ENCODE measurements at regions not wholly inside any gene's neighbourhood (a gene's known extent, or its start where the extent isn't known, plus 50 kb on each side); places are given as distances from the start of the nearest gene placed in this dataset.

- Histone ChIP-seq H3K4me3 (no peak overlapping the region), H3K4me1 (no peaks in the 10 kb centered on the region), H3K27me3 (no peaks in the 10 kb centered on the region), H3K9me3 (peaks cover 0 to 3% of the 10 kb centered on the region in 2 donors), H3K27ac (no peak overlapping the region), H3K36me3 (no peaks in the 10 kb centered on the region)
- no peak for DNase-seq (ENCODE audit: low spot score in 2 of 2)
- TF ChIP-seq CTCF (IDR thresholded peaks at IDR 0.05): no peak
- intact Hi-C loops (cut with DNase I): no loop called here
These were observed 295.3 kb downstream of the IPO8 start for GRCh38 chr12:30400349-30400748.

DNA sequence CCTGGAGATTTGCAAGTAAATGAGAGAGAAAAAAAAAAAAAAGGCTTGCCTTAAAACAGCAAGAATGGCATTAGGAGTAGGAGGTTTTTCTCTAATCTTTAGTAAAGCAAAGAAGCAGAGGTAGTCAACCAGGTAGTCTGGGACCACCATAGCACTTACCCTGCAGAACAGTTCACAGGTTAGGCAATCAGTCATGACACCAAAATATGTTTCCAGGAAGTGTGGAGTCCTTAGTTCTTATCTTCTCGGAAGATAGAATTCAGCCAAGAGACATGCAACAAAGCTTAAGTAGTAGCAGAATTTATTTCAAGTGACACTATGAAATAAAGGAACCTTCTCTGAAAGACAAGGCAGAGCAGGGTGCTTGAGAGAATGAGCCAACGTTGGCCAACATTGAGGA, 295.8 kb downstream of the IPO8 start:
- intact Hi-C loops (cut with DNase I): no loop called here
- no peak for DNase-seq (ENCODE audit: low spot score in 2 of 2)
- no peak overlapping the region for H3K27ac ChIP-seq
- H3K9me3 ChIP-seq: peaks cover 0 to 3% of the 10 kb centered on the region in 2 donors
- no peak for TF ChIP-seq CTCF (IDR thresholded peaks at IDR 0.05)
- H3K27me3 ChIP-seq: no peaks in the 10 kb centered on the region
- H3K4me3 ChIP-seq: no peak overlapping the region
- no peaks in the 10 kb centered on the region for H3K36me3 ChIP-seq
- no peaks in the 10 kb centered on the region for H3K4me1 ChIP-seq

DNA sequence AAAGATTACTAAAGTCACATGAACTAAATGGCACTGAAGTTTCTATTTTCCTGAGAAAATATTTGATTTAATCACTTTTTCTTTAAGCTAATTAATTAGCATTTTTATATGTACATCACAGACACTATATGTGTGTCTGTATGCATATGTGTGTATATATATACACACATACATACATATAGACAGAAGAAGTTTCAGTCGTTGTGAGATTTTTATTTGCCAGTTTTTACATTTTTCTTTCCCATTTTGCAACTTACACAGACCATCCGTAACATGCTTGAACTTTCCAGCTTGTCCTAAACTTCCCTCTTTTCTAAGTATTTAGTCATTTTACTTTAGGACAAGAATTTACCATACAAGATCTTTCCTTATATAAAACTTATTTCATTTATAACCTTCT, 299.1 kb downstream of the IPO8 start:
- intact Hi-C loops (cut with DNase I): no loop called here
- Histone ChIP-seq H3K4me3 (no peak overlapping the region), H3K9me3 (no peaks in the 10 kb centered on the region), H3K27ac (no peak overlapping the region), H3K36me3 (no peaks in the 10 kb centered on the region), H3K27me3 (no peaks in the 10 kb centered on the region), H3K4me1 (no peaks in the 10 kb centered on the region)
- DNase-seq (ENCODE audit: low spot score in 2 of 2): no peak
- no peak for TF ChIP-seq CTCF (IDR thresholded peaks at IDR 0.05)

DNA sequence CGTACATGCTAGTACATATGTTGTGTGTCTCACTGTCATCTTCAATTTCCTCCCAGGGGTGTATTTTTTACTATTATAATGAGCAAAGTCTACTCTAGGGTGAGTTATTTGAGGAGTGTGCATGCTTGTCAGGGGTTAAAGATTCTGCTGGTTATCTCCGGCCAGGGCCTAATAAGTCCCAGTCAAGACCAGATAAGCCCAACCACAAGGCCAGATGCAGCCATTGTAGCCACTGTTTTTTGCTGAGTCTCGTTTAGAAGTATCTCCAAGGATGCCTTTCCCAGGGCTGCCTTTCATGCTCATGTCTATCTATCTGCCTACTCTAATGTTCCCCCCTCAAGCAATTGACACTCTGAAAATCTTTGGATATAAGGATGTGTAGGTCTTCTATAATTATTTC, 300.5 kb downstream of the IPO8 start:
- no peak overlapping the region for H3K4me3 ChIP-seq
- no peaks in the 10 kb centered on the region for H3K36me3 ChIP-seq
- H3K4me1 ChIP-seq: no peaks in the 10 kb centered on the region
- H3K27me3 ChIP-seq: no peaks in the 10 kb centered on the region
- H3K9me3 ChIP-seq: no peaks in the 10 kb centered on the region
- no peak for DNase-seq (ENCODE audit: low spot score in 2 of 2)
- intact Hi-C loops (cut with DNase I): no loop called here
- no peak overlapping the region for H3K27ac ChIP-seq
- no peak for TF ChIP-seq CTCF (IDR thresholded peaks at IDR 0.05)

- TF ChIP-seq CTCF (IDR thresholded peaks at IDR 0.05): no peak
- intact Hi-C loops (cut with DNase I): no loop called here
- H3K4me1 ChIP-seq: no peaks in the 10 kb centered on the region
These were observed 303.8 kb downstream of the IPO8 start for GRCh38 chr12:30391766-30392366.

DNA sequence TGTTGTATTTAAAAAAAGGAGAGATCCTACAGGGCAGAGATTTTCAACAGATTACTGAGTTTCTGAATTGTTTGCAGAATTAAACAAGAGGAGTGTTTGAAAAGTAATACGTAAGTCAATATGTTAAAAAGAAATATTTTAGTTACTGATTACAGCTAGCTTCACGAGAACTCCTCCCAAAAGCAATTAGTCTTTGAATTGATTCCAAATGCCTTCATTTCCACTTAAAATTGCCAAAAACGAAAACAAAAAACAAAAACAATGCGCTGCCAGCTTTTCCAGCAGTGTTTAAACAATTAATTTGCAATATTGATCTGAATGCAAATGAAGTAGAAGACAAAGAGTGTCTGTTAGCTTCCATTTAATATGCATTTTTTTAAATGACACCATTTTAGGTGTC, 310.0 kb downstream of the IPO8 start:
- Histone ChIP-seq H3K27me3 (no peaks in the 10 kb centered on the region), H3K4me3 (no peak overlapping the region), H3K36me3 (no peaks in the 10 kb centered on the region), H3K9me3 (no peaks in the 10 kb centered on the region), H3K4me1 (no peaks in the 10 kb centered on the region), H3K27ac (no peak overlapping the region)
- TF ChIP-seq CTCF (IDR thresholded peaks at IDR 0.05): no peak
- no peak for DNase-seq (ENCODE audit: low spot score in 2 of 2)
- intact Hi-C loops (cut with DNase I): no loop called here

More at GRCh38 chr12:30391766-30392366, 303.8 kb downstream of the IPO8 start:
- no peaks in the 10 kb centered on the region for H3K27me3 ChIP-seq
- no peak overlapping the region for H3K4me3 ChIP-seq
- H3K36me3 ChIP-seq: no peaks in the 10 kb centered on the region
- no peak for DNase-seq (ENCODE audit: low spot score in 2 of 2)
- no peak overlapping the region for H3K27ac ChIP-seq
- H3K9me3 ChIP-seq: no peaks in the 10 kb centered on the region

Measured in ascending aorta (tissue), 2 donors.